ENCODE measurements at regions not wholly inside any gene's neighbourhood (a gene's known extent, or its start where the extent isn't known, plus 50 kb on each side); places are given as distances from the start of the nearest gene placed in this dataset.

GRCh38 chr11:112582366-112582765 is 321.7 kb upstream of the PLET1 start:
- TF ChIP-seq CTCF (IDR thresholded peaks at IDR 0.05) (no peak), POLR2A (IDR thresholded peaks at IDR 0.05) (no peak)

All from testis (tissue), 2 donors.